GM18867 (cell line): ENCODE measurements at regions not wholly inside any gene's neighbourhood (a gene's known extent, or its start where the extent isn't known, plus 50 kb on each side); places are given as distances from the start of the nearest gene placed in this dataset.
A peak's percentile ranks its signal among the peaks of the same experiment; 100 is the strongest.
"Not testable (repeated sequence)": the region's sequence is repeated elsewhere in the genome, so short reads cannot be mapped to it uniquely, and the experiment has no call there.

Experiments
- ATAC-seq: cut with Tn5 transposase; IDR thresholded peaks from one replicate; pipeline ENCODE4 v1.9.1; 2021; ENCODE audit warnings: mild to moderate bottlenecking, moderate library complexity; ENCODE audit not compliant: unreplicated experiment

- ATAC-seq = no peak
Measured at GRCh38 chr13:68850160-68850559, 1257.5 kb upstream of the ATXN8OS start.

GRCh38 chr13:68846663-68847062 lies 1261.0 kb upstream of the ATXN8OS start:
- ATAC-seq = no peak

GRCh38 chr13:68834375-68834774 lies 1273.3 kb upstream of the ATXN8OS start:
- ATAC-seq = no peak

GRCh38 chr13:68816715-68817114 lies 1290.9 kb upstream of the ATXN8OS start:
- no peak for ATAC-seq

GRCh38 chr13:68813180-68813796 lies 1294.3 kb upstream of the ATXN8OS start:
- no peak for ATAC-seq

- no peak for ATAC-seq
Measured at GRCh38 chr13:68810660-68811059, 1297.0 kb upstream of the ATXN8OS start.

- ATAC-seq = no peak
Measured at GRCh38 chr13:68808456-68808855, 1299.2 kb upstream of the ATXN8OS start.

- ATAC-seq = peak; percentile 50
Measured at GRCh38 chr13:68806125-68806524, 1301.5 kb upstream of the ATXN8OS start.

- no peak for ATAC-seq
Measured at GRCh38 chr13:68784275-68784674, 1323.4 kb upstream of the ATXN8OS start.

GRCh38 chr13:68759617-68760016 lies 1348.0 kb upstream of the ATXN8OS start:
- no peak for ATAC-seq

GRCh38 chr13:68749796-68750195 lies 1357.8 kb upstream of the ATXN8OS start:
- ATAC-seq = no peak

GRCh38 chr13:68748038-68748437 lies 1359.6 kb upstream of the ATXN8OS start:
- ATAC-seq = no peak

GRCh38 chr13:68745502-68745901 lies 1362.1 kb upstream of the ATXN8OS start:
- no peak for ATAC-seq

- no peak for ATAC-seq
Measured at GRCh38 chr13:68736961-68737360, 1370.7 kb upstream of the ATXN8OS start.

- ATAC-seq = no peak
Measured at GRCh38 chr13:68727798-68728197, 1379.8 kb upstream of the ATXN8OS start.

GRCh38 chr13:68727165-68727564 lies 1380.5 kb upstream of the ATXN8OS start:
- ATAC-seq = no peak

- ATAC-seq = no peak
Measured at GRCh38 chr13:68719815-68720214, 1387.8 kb upstream of the ATXN8OS start.

GRCh38 chr13:68715651-68716050 lies 1392.0 kb upstream of the ATXN8OS start:
- ATAC-seq = no peak

- ATAC-seq = no peak
Measured at GRCh38 chr13:68714292-68714691, 1393.3 kb upstream of the ATXN8OS start.

GRCh38 chr13:68713394-68713793 lies 1394.2 kb upstream of the ATXN8OS start:
- ATAC-seq = no peak

- no peak for ATAC-seq
Measured at GRCh38 chr13:68708336-68708908, 1399.2 kb upstream of the ATXN8OS start.

GRCh38 chr13:68706044-68706443 lies 1401.6 kb upstream of the ATXN8OS start:
- ATAC-seq = not testable (repeated sequence)

- no peak for ATAC-seq
Measured at GRCh38 chr13:68697551-68697950, 1410.1 kb upstream of the ATXN8OS start.
